ENCODE measurements at regions not wholly inside any gene's neighbourhood (a gene's known extent, or its start where the extent isn't known, plus 50 kb on each side); places are given as distances from the start of the nearest gene placed in this dataset.

GRCh38 chr3:4174791-4175190, 128.4 kb upstream of the SETMAR start:
- no peak for TF ChIP-seq CTCF (IDR thresholded peaks at IDR 0.05)
- TF ChIP-seq POLR2A (IDR thresholded peaks at IDR 0.05), result no peak

All from right lobe of liver (tissue), 4 donors.